Stomach (tissue), 4 donors: ENCODE measurements at regions not wholly inside any gene's neighbourhood (a gene's known extent, or its start where the extent isn't known, plus 50 kb on each side); places are given as distances from the start of the nearest gene placed in this dataset.

Experiments used
- CTCF ChIP-seq, 7 experiments: fragments of 450-650 bp in 4 of 7; fragments of 200-600 bp in 3 of 7; sonication (generic) in 3 of 7; IDR thresholded peaks; one replicate each; pipeline ENCODE4 v1.5.1; 2016 to 2019; ENCODE audit warnings: antibody characterized with exemption in 7 of 7, control low read depth in 2 of 7, mild to moderate bottlenecking in 1 of 7
- POLR2A ChIP-seq, 4 donors: fragments of 450-650 bp; IDR thresholded peaks; one replicate each; pipeline ENCODE4 v1.6.1; 2016; ENCODE audit warnings: antibody characterized with exemption in 4 of 4, control low read depth in 2 of 4, mild to moderate bottlenecking in 1 of 4, moderate library complexity in 1 of 4
- POLR2AphosphoS5 ChIP-seq, 3 donors: sonication (generic); formaldehyde crosslinking; IDR thresholded peaks; one replicate each; pipeline ENCODE4 v1.6.1; 2016; ENCODE audit warnings: antibody characterized with exemption in 3 of 3

- TF ChIP-seq POLR2AphosphoS5 (IDR thresholded peaks at IDR 0.05) = no peak
- TF ChIP-seq CTCF (IDR thresholded peaks at IDR 0.05) = no peak
- no peak for TF ChIP-seq POLR2A (IDR thresholded peaks at IDR 0.05)
Observed at GRCh38 chrX:145953628-145954027, 136.0 kb downstream of the SLITRK2 start.
